GM18909 (cell line): ENCODE measurements at regions not wholly inside any gene's neighbourhood (a gene's known extent, or its start where the extent isn't known, plus 50 kb on each side); places are given as distances from the start of the nearest gene placed in this dataset.

Source experiments
- ATAC-seq: cut with Tn5 transposase; IDR thresholded peaks from one replicate; pipeline ENCODE4 v1.9.1; 2021; ENCODE audit warnings: mild to moderate bottlenecking; ENCODE audit not compliant: unreplicated experiment, poor library complexity

- no peak for ATAC-seq
Measured at GRCh38 chr3:105923140-105923539, 54.3 kb upstream of the CBLB start.

- ATAC-seq: no peak
Measured at GRCh38 chr3:105927741-105928140, 58.9 kb upstream of the CBLB start.

GRCh38 chr3:105930733-105931132 is 61.9 kb upstream of the CBLB start:
- ATAC-seq: no peak

GRCh38 chr3:105931500-105931899 is 62.7 kb upstream of the CBLB start:
- no peak for ATAC-seq

GRCh38 chr3:105933871-105934270 is 65.1 kb upstream of the CBLB start:
- no peak for ATAC-seq

GRCh38 chr3:105938101-105938500 is 69.3 kb upstream of the CBLB start:
- no peak for ATAC-seq

GRCh38 chr3:105938806-105939205 is 70.0 kb upstream of the CBLB start:
- ATAC-seq: no peak

GRCh38 chr3:105944276-105944675 is 75.5 kb upstream of the CBLB start:
- no peak for ATAC-seq

- no peak for ATAC-seq
Measured at GRCh38 chr3:105944721-105945120, 75.9 kb upstream of the CBLB start.

GRCh38 chr3:105948101-105948500 is 79.3 kb upstream of the CBLB start:
- no peak for ATAC-seq

- no peak for ATAC-seq
Measured at GRCh38 chr3:105950881-105951600, 82.2 kb upstream of the CBLB start.

GRCh38 chr3:105953831-105954230 is 85.0 kb upstream of the CBLB start:
- ATAC-seq: no peak

- ATAC-seq: no peak
Measured at GRCh38 chr3:105956306-105956705, 87.5 kb upstream of the CBLB start.

GRCh38 chr3:105957722-105958121 is 88.9 kb upstream of the CBLB start:
- no peak for ATAC-seq

- ATAC-seq: no peak
Measured at GRCh38 chr3:105958237-105959000, 89.6 kb upstream of the CBLB start.

- no peak for ATAC-seq
Measured at GRCh38 chr3:105959851-105960250, 91.0 kb upstream of the CBLB start.

GRCh38 chr3:105960381-105960780 is 91.6 kb upstream of the CBLB start:
- ATAC-seq: no peak

GRCh38 chr3:105963161-105963560 is 94.3 kb upstream of the CBLB start:
- ATAC-seq: no peak

GRCh38 chr3:105965384-105965783 is 96.6 kb upstream of the CBLB start:
- ATAC-seq: no peak

GRCh38 chr3:105967117-105967516 is 98.3 kb upstream of the CBLB start:
- ATAC-seq: no peak

- no peak for ATAC-seq
Measured at GRCh38 chr3:105970283-105970682, 101.5 kb upstream of the CBLB start.

- no peak for ATAC-seq
Measured at GRCh38 chr3:105972069-105972468, 103.3 kb upstream of the CBLB start.
